IPS-18a (cell line): ENCODE measurements at regions not wholly inside any gene's neighbourhood (a gene's known extent, or its start where the extent isn't known, plus 50 kb on each side); places are given as distances from the start of the nearest gene placed in this dataset.

Experiments used
- H3K27ac ChIP-seq: one replicate; pipeline ENCODE4 v1.5.1; 2013; ENCODE audit warnings: low read length
- H3K27me3 ChIP-seq: one replicate; pipeline ENCODE4 v1.6.1; 2013; ENCODE audit warnings: mild to moderate bottlenecking, low read length; ENCODE audit not compliant: control insufficient read depth, insufficient read depth
- H3K36me3 ChIP-seq: one replicate; pipeline ENCODE4 v1.6.1; 2013; ENCODE audit warnings: low read depth, low read length; ENCODE audit not compliant: control insufficient read depth
- H3K4me1 ChIP-seq: one replicate; pipeline ENCODE4 v1.6.1; 2013; ENCODE audit warnings: low read depth, low read length; ENCODE audit not compliant: control insufficient read depth
- H3K4me3 ChIP-seq: one replicate; pipeline ENCODE4 v1.5.1; 2013; ENCODE audit warnings: low read length
- H3K9ac ChIP-seq: one replicate; pipeline ENCODE4 v1.6.1; 2013; ENCODE audit warnings: mild to moderate bottlenecking, low read length, moderate library complexity
- H3K9me3 ChIP-seq: one replicate; pipeline ENCODE4 v1.6.1; 2013; ENCODE audit warnings: low read depth, low read length; ENCODE audit not compliant: control insufficient read depth

DNA sequence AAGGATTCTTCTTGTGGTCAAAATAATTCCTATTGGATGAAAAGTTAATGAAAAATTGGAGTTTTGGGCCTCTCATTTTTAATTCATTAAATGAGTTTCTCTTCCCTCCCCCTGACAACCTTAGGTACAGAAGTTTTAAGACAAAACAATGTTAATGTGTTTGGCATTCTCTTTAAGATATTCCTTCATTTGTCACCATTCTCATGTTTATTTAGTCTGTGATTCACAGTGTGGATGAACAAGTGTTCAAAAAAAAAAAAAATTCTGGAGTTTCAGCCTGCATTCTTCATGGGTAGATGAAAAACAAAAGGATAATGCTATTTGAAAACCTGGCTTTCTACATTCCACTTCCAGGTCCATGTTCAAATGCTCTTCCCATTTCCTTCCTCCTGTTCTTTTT lies 172.6 kb upstream of the LUZP2 start:
- H3K36me3 ChIP-seq, result no peaks in the 10 kb centered on the region
- no peaks in the 10 kb centered on the region for H3K27me3 ChIP-seq
- H3K4me1 ChIP-seq, result peaks cover 7% of the 10 kb centered on the region
- no peak overlapping the region for H3K4me3 ChIP-seq
- no peak overlapping the region for H3K27ac ChIP-seq
- H3K9ac ChIP-seq, result no peak overlapping the region
- no peaks in the 10 kb centered on the region for H3K9me3 ChIP-seq

GRCh38 chr11:24344222-24344621 lies 152.6 kb upstream of the LUZP2 start:
- Histone ChIP-seq H3K9ac (no peak overlapping the region), H3K36me3 (no peaks in the 10 kb centered on the region), H3K4me3 (no peak overlapping the region), H3K9me3 (no peaks in the 10 kb centered on the region), H3K27me3 (no peaks in the 10 kb centered on the region), H3K27ac (no peak overlapping the region), H3K4me1 (no peaks in the 10 kb centered on the region)

DNA sequence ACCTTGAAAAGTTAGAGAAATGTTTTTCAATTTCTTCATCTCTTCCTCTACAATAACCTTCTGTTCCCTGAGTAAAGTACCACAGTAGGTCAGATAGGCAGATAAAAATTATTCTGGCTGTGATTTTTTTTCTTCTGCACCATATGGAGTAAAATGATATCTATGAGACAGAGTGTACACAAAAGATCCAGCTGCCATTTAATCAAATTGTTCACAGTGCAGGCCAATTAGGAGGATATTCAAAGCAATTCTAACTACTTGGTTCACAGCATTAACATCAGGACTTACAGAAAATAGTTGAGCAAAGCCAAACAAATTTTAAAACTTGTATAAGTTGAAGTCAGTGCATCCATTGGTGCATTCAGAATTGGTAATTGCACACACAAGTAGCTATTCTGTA lies 147.9 kb upstream of the LUZP2 start:
- H3K27me3 ChIP-seq, result no peaks in the 10 kb centered on the region
- H3K4me3 ChIP-seq, result no peak overlapping the region
- no peak overlapping the region for H3K27ac ChIP-seq
- no peaks in the 10 kb centered on the region for H3K36me3 ChIP-seq
- H3K9ac ChIP-seq, result no peak overlapping the region
- H3K9me3 ChIP-seq, result no peaks in the 10 kb centered on the region
- no peaks in the 10 kb centered on the region for H3K4me1 ChIP-seq

GRCh38 chr11:24351179-24351578 lies 145.7 kb upstream of the LUZP2 start:
- no peak overlapping the region for H3K4me3 ChIP-seq
- H3K9ac ChIP-seq, result no peak overlapping the region
- no peaks in the 10 kb centered on the region for H3K36me3 ChIP-seq
- no peaks in the 10 kb centered on the region for H3K27me3 ChIP-seq
- no peaks in the 10 kb centered on the region for H3K9me3 ChIP-seq
- no peaks in the 10 kb centered on the region for H3K4me1 ChIP-seq
- no peak overlapping the region for H3K27ac ChIP-seq

GRCh38 chr11:24356501-24356900 lies 140.4 kb upstream of the LUZP2 start:
- Histone ChIP-seq H3K36me3 (no peaks in the 10 kb centered on the region), H3K9ac (no peak overlapping the region), H3K9me3 (no peaks in the 10 kb centered on the region), H3K4me1 (no peaks in the 10 kb centered on the region), H3K27me3 (no peaks in the 10 kb centered on the region), H3K4me3 (no peak overlapping the region), H3K27ac (no peak overlapping the region)

DNA sequence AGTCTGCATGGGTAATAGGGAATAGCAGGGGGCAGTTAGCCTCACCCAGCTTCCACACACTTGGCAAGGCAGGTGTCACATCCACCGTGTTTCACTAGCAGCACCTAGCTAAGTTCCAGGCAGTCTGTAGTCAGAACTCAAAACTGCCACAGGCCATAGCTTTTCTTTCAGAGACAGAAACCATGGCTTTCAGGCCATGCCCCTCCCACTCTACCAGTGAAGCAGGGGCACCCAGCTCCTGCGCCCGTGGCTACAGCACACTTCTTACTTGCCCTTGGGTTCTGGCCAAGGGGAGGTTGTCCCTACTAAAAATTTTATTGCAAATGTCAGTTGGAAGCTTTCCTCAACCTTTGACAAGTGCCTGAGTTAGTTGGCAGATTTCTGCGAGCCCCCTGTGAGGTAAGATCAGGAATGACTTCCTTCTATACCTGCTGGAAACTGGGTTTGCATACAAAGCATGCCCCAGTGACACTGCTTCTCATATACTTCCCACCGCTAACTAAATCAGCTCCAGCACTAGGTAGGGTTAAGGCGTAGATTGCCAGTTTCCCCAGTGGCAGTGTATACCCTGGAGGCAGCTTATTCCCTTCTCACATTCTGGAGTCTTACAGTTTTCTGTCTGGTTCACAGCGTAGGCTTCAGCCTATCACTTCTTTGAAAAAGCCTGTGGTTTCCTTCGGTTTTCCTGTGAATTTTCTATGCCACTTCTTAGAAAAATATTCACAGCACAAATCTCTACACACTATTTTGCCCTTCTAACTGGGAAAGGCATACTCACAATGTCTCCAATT lies 139.0 kb upstream of the LUZP2 start:
- Histone ChIP-seq H3K9me3 (peaks cover 5% of the 10 kb centered on the region), H3K27ac (no peak overlapping the region), H3K9ac (no peak overlapping the region), H3K27me3 (no peaks in the 10 kb centered on the region), H3K36me3 (no peaks in the 10 kb centered on the region), H3K4me1 (no peaks in the 10 kb centered on the region), H3K4me3 (no peak overlapping the region)

DNA sequence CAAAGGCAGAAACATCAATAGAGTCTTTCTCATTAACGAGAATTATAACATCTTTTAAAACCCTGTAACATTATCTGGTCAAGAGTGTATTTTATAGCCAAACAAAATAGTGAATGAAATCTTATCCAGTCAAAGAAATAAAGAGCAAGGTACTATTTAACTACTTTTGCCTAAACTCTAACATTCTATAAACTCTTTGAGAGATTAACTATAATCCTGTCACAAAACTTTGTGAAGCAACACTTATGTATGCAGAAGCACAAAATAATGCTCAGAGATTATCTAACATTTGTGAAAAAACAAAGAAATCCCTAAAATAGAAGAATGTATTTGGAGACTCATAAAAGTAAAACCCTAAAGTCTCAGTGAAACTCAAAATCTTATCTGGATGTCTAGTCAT lies 124.4 kb upstream of the LUZP2 start:
- H3K9me3 ChIP-seq, result no peaks in the 10 kb centered on the region
- H3K36me3 ChIP-seq, result no peaks in the 10 kb centered on the region
- no peak overlapping the region for H3K9ac ChIP-seq
- no peaks in the 10 kb centered on the region for H3K27me3 ChIP-seq
- no peak overlapping the region for H3K27ac ChIP-seq
- no peak overlapping the region for H3K4me3 ChIP-seq
- peaks cover 3% of the 10 kb centered on the region for H3K4me1 ChIP-seq

DNA sequence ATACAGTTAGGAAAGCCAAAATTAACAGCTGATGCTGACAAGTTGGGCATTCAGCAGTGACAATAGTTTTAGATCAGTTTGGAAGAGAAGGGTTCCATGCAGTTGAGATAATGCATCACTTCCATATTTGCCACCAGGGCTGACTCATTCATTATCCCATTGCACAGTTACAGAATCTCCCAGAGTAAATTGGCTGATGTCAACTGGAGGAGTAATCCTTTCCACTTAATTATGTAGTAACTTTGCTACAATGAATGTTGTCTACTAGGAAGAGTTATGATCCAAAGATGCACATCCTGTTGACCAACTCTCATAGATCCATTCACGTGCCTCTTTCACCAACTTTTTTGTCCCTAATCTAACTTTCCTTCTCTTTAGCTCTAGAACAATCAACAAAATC lies 123.3 kb upstream of the LUZP2 start:
- H3K4me1 ChIP-seq, result peaks cover 3% of the 10 kb centered on the region
- H3K36me3 ChIP-seq, result no peaks in the 10 kb centered on the region
- H3K4me3 ChIP-seq, result no peak overlapping the region
- no peak overlapping the region for H3K27ac ChIP-seq
- no peaks in the 10 kb centered on the region for H3K27me3 ChIP-seq
- no peaks in the 10 kb centered on the region for H3K9me3 ChIP-seq
- no peak overlapping the region for H3K9ac ChIP-seq

- Histone ChIP-seq H3K27ac (no peak overlapping the region), H3K9ac (no peak overlapping the region)
These were observed 121.5 kb upstream of the LUZP2 start for GRCh38 chr11:24375351-24375750.

DNA sequence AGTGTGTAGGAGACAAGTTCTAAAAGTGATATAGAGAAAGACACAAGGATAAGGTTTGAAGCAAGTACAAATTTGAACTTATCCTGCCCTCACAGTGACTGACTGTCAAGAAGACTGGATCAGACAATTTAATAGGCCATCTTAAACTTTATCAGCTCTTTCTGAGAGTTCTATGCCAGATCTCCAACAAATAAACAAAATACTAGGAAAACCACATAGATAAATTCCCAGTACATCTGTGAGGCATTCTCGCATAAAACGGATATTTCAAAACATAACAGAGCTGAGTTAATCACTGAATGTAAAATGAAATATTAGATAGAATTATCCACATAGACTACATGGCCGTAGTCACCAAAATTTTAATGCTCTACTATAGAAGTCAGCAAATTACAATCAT lies 120.9 kb upstream of the LUZP2 start:
- Histone ChIP-seq H3K36me3 (no peaks in the 10 kb centered on the region), H3K27me3 (no peaks in the 10 kb centered on the region), H3K9me3 (no peaks in the 10 kb centered on the region), H3K9ac (no peak overlapping the region), H3K4me3 (no peak overlapping the region), H3K4me1 (peaks cover 3% of the 10 kb centered on the region), H3K27ac (no peak overlapping the region)

More at GRCh38 chr11:24375351-24375750, 121.5 kb upstream of the LUZP2 start:
- peaks cover 3% of the 10 kb centered on the region for H3K4me1 ChIP-seq
- no peaks in the 10 kb centered on the region for H3K9me3 ChIP-seq
- no peaks in the 10 kb centered on the region for H3K36me3 ChIP-seq
- no peak overlapping the region for H3K4me3 ChIP-seq
- H3K27me3 ChIP-seq, result no peaks in the 10 kb centered on the region

- H3K9ac ChIP-seq, result no peak overlapping the region
- no peaks in the 10 kb centered on the region for H3K27me3 ChIP-seq
- H3K4me3 ChIP-seq, result no peak overlapping the region
These were observed 113.7 kb upstream of the LUZP2 start for GRCh38 chr11:24383137-24383536.

GRCh38 chr11:24384240-24384639 lies 112.6 kb upstream of the LUZP2 start:
- Histone ChIP-seq H3K9ac (no peak overlapping the region), H3K4me3 (no peak overlapping the region), H3K4me1 (no peaks in the 10 kb centered on the region), H3K27ac (no peak overlapping the region), H3K9me3 (no peaks in the 10 kb centered on the region), H3K27me3 (no peaks in the 10 kb centered on the region), H3K36me3 (no peaks in the 10 kb centered on the region)

More at GRCh38 chr11:24383137-24383536, 113.7 kb upstream of the LUZP2 start:
- Histone ChIP-seq H3K9me3 (no peaks in the 10 kb centered on the region), H3K27ac (no peak overlapping the region), H3K36me3 (no peaks in the 10 kb centered on the region), H3K4me1 (no peaks in the 10 kb centered on the region)
